ENCODE measurements at regions not wholly inside any gene's neighbourhood (a gene's known extent, or its start where the extent isn't known, plus 50 kb on each side); places are given as distances from the start of the nearest gene placed in this dataset.

DNA sequence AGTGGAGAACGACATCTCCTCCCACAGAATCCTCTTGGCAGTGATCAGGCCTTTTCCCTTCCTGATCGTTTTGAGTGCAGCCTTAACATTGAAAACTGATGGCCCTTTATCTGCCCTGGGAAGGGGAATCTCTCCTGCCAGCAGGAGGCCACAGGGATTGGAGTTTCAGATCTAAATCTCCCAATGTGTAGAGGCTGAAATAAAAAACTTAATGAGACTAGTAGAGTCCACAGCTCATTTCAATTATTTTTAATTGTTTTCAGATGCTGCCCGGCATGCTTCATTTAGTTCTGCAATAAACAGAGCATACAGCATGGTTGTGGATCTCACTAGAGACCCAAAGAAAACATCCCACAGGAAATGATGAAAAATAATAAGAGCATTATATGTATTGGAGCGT is 662.2 kb upstream of the HS3ST5 start:
- TF ChIP-seq EZH2 (IDR thresholded peaks at IDR 0.05) = no peak
- TF ChIP-seq, protein P1, sequence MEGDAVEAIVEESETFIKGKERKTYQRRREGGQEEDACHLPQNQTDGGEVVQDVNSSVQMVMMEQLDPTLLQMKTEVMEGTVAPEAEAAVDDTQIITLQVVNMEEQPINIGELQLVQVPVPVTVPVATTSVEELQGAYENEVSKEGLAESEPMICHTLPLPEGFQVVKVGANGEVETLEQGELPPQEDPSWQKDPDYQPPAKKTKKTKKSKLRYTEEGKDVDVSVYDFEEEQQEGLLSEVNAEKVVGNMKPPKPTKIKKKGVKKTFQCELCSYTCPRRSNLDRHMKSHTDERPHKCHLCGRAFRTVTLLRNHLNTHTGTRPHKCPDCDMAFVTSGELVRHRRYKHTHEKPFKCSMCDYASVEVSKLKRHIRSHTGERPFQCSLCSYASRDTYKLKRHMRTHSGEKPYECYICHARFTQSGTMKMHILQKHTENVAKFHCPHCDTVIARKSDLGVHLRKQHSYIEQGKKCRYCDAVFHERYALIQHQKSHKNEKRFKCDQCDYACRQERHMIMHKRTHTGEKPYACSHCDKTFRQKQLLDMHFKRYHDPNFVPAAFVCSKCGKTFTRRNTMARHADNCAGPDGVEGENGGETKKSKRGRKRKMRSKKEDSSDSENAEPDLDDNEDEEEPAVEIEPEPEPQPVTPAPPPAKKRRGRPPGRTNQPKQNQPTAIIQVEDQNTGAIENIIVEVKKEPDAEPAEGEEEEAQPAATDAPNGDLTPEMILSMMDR (IDR thresholded peaks at IDR 0.05) = no peak

Measured in neural progenitor cell (in vitro differentiated cells).